ENCODE measurements at regions not wholly inside any gene's neighbourhood (a gene's known extent, or its start where the extent isn't known, plus 50 kb on each side); places are given as distances from the start of the nearest gene placed in this dataset.

GRCh38 chr12:90078344-90078743 lies 369.7 kb upstream of the ATP2B1 start:
- no peak for DNase-seq (ENCODE audit: low spot score)
- Histone ChIP-seq H3K9me3 (no peaks in the 10 kb centered on the region), H3K27me3 (no peaks in the 10 kb centered on the region), H3K4me1 (no peaks in the 10 kb centered on the region), H3K36me3 (no peaks in the 10 kb centered on the region), H3K27ac (no peak overlapping the region), H3K4me3 (no peak overlapping the region)
- TF ChIP-seq CTCF (IDR thresholded peaks at IDR 0.05): no peak

- Histone ChIP-seq H3K4me1 (no peaks in the 10 kb centered on the region), H3K9me3 (no peaks in the 10 kb centered on the region), H3K27me3 (no peaks in the 10 kb centered on the region), H3K36me3 (no peaks in the 10 kb centered on the region), H3K4me3 (no peak overlapping the region), H3K27ac (no peak overlapping the region)
- TF ChIP-seq CTCF (IDR thresholded peaks at IDR 0.05): no peak
- no peak for DNase-seq (ENCODE audit: low spot score)
Measured at GRCh38 chr12:90077756-90078155, 369.1 kb upstream of the ATP2B1 start.

- Histone ChIP-seq H3K9me3 (no peaks in the 10 kb centered on the region), H3K36me3 (no peaks in the 10 kb centered on the region), H3K4me1 (no peaks in the 10 kb centered on the region), H3K27ac (no peak overlapping the region), H3K27me3 (no peaks in the 10 kb centered on the region), H3K4me3 (no peak overlapping the region)
- no peak for DNase-seq (ENCODE audit: low spot score)
- no peak for TF ChIP-seq CTCF (IDR thresholded peaks at IDR 0.05)
Measured at GRCh38 chr12:90076851-90077319, 368.2 kb upstream of the ATP2B1 start.

- H3K27ac ChIP-seq: no peak overlapping the region
- no peaks in the 10 kb centered on the region for H3K4me1 ChIP-seq
- DNase-seq (ENCODE audit: low spot score): no peak
- no peaks in the 10 kb centered on the region for H3K9me3 ChIP-seq
- H3K4me3 ChIP-seq: no peak overlapping the region
- no peaks in the 10 kb centered on the region for H3K27me3 ChIP-seq
- H3K36me3 ChIP-seq: no peaks in the 10 kb centered on the region
- TF ChIP-seq CTCF (IDR thresholded peaks at IDR 0.05): no peak
Measured at GRCh38 chr12:90075685-90076084, 367.0 kb upstream of the ATP2B1 start.

- no peak for DNase-seq (ENCODE audit: low spot score)
Measured at GRCh38 chr12:90074086-90074485, 365.4 kb upstream of the ATP2B1 start.

More at GRCh38 chr12:90074086-90074485, 365.4 kb upstream of the ATP2B1 start:
- no peaks in the 10 kb centered on the region for H3K27me3 ChIP-seq
- H3K4me1 ChIP-seq: no peaks in the 10 kb centered on the region
- no peak overlapping the region for H3K4me3 ChIP-seq
- no peak overlapping the region for H3K27ac ChIP-seq
- H3K36me3 ChIP-seq: no peaks in the 10 kb centered on the region
- H3K9me3 ChIP-seq: no peaks in the 10 kb centered on the region
- TF ChIP-seq CTCF (IDR thresholded peaks at IDR 0.05): no peak

Data from right atrium auricular region (tissue), 2 donors.